Spleen (tissue), 11 donors: ENCODE measurements at regions not wholly inside any gene's neighbourhood (a gene's known extent, or its start where the extent isn't known, plus 50 kb on each side); places are given as distances from the start of the nearest gene placed in this dataset.

Experiments used
- DNase-seq: peaks from one replicate; pipeline ENCODE4 v3.0.0-alpha.2; 2020
- H3K27ac ChIP-seq, 8 donors: fragments of 200-600 bp; sonication (generic) in 7 of 8; 1 replicate in 4 of 8; 2 replicates in 4 of 8; pipeline versions ENCODE4 v1.5.0 to v1.8.0; 2016 to 2021; ENCODE audit warnings: inconsistent platforms in 4 of 8, mild to moderate bottlenecking in 4 of 8, moderate library complexity in 1 of 8
- H3K27me3 ChIP-seq, 7 donors: fragments of 200-600 bp; sonication (generic) in 6 of 7; replicated peaks in 1 of 7; 1 replicate in 4 of 7; 2 replicates in 3 of 7; pipeline versions ENCODE4 v1.5.0 to v1.8.0; 2016 to 2021; ENCODE audit warnings: inconsistent platforms in 3 of 7, mild to moderate bottlenecking in 1 of 7
- H3K36me3 ChIP-seq, 6 donors: fragments of 200-600 bp; sonication (generic) in 5 of 6; 1 replicate in 4 of 6; 2 replicates in 2 of 6; pipeline versions ENCODE4 v1.5.0 to v1.8.0; 2016 to 2021; ENCODE audit warnings: inconsistent platforms in 2 of 6
- H3K4me1 ChIP-seq, 6 donors: fragments of 200-600 bp; sonication (generic) in 5 of 6; 1 replicate in 3 of 6; 2 replicates in 3 of 6; pipeline versions ENCODE4 v1.5.0 to v1.8.0; 2016 to 2021; ENCODE audit warnings: inconsistent platforms in 3 of 6
- H3K4me3 ChIP-seq, 8 donors: fragments of 200-600 bp; sonication (generic) in 7 of 8; 1 replicate in 4 of 8; 2 replicates in 4 of 8; pipeline versions ENCODE4 v1.5.0 to v1.8.0; 2016 to 2021; ENCODE audit warnings: inconsistent platforms in 4 of 8, mild to moderate bottlenecking in 4 of 8, moderate library complexity in 2 of 8
- H3K9me3 ChIP-seq, 8 donors: fragments of 200-600 bp; sonication (generic) in 7 of 8; 1 replicate in 4 of 8; 2 replicates in 4 of 8; pipeline versions ENCODE4 v1.5.0 to v1.8.0; 2016 to 2021; ENCODE audit warnings: inconsistent platforms in 4 of 8
- POLR2A ChIP-seq, 3 donors: fragments of 450-650 bp; IDR thresholded peaks; one replicate each; pipeline ENCODE4 v1.5.1; 2017; ENCODE audit warnings: antibody characterized with exemption in 3 of 3, mild to moderate bottlenecking in 1 of 3
- POLR2AphosphoS5 ChIP-seq, 3 donors: sonication (generic); formaldehyde crosslinking; IDR thresholded peaks; one replicate each; pipeline ENCODE4 v1.5.1; 2017; ENCODE audit warnings: antibody characterized with exemption in 3 of 3
- WGBS, 5 donors: extraction: QIAGEN DNeasy Blood & Tissue Kit in 3 of 5; methylation state at CpG; one replicate each; pipeline versions ENCODE4 v1.1.5 to v1.1.7; 2013 to 2018; 5-methylcytosine and 5-hydroxymethylcytosine counted together
- intact Hi-C: fragments of 100-400 bp; cut with DNase I; formaldehyde crosslinking; loops from one replicate; pipeline ENCODE4 v1.15.0; 2023; ENCODE audit warnings: low total_unique reads
- TF ChIP-seq, protein P1 (sequence below), 11 experiments: fragments of 200-600 bp in 7 of 11; fragments of 450-650 bp in 4 of 11; sonication (generic) in 4 of 11; IDR thresholded peaks in 8 of 11; conservative IDR thresholded peaks in 3 of 11; 1 replicate in 7 of 11; 2 replicates in 4 of 11; pipeline versions ENCODE4 v1.4.0 to v1.8.0; 2016 to 2021; ENCODE audit warnings: antibody characterized with exemption in 11 of 11, inconsistent platforms in 4 of 11, mild to moderate bottlenecking in 1 of 11
- donor health status: healthy with polysubstance abuse.
- donor health status: DM: no; HTN: no; CAD: no; lungs with moderate emphysema.
- donor health status: DM: no; HTN: no; CAD: no.
- donor health status: Bipolar disorder and iron deficiency.
- donor health status: healthy.
- donor health status: DM: no; HTN: no; CAD: no.
- donor health status: DM: yes; HTN: yes; CAD: no.

DNA sequence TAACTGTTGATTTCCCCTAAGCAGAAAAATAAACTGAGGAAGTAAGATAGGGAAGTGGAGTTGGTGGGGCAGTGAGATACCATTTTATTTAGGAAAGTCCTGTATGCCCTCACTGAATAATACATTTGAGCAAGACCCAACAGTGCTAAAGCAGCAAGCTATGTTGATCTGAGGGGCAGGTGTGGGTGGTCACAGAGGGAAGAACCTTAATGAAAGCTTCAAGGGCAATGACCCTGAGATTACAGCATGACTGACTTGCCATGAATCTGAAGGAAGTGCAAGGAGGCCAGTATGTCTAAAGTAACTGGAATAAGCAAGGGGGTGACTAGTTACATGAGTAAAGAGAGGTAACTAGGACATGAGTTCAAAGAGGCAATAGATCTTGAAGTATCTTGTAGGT, 159.5 kb downstream of the CD47 start:
- intact Hi-C loops, result no loop called here
- Histone ChIP-seq H3K27me3 (peaks cover 0 to 12% (median 0%) of the 10 kb centered on the region in 7 donors), H3K4me3 (no peak overlapping the region), H3K36me3 (no peaks in the 10 kb centered on the region), H3K4me1 (peaks cover 0 to 19% (median 13%) of the 10 kb centered on the region in 6 donors), H3K9me3 (peaks cover 0 to 16% (median 8%) of the 10 kb centered on the region in 8 donors), H3K27ac (no peak overlapping the region)
- TF ChIP-seq POLR2AphosphoS5 (IDR thresholded peaks at IDR 0.05) (no peak), POLR2A (IDR thresholded peaks at IDR 0.05) (no peak)
- no peak for DNase-seq

DNA sequence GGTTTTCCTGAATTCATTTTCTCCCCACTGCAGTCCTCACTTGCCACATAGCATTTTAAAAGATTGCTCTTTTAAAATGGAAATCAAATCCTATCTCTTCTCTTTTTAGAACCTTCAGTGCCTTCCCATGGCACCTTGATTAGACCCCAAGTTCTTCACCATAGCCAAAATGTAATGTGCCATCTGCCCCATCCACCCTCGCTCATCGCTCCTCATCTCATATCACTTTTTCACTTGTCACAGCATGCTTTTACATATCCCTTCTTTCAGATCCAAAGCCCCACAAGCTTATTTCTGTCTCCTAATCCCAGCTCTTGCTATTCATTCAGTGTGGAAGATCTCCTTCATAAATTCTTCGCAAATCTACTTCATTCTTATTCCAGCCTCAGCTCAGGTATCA, 161.7 kb downstream of the CD47 start:
- DNase-seq, result no peak
- no peaks in the 10 kb centered on the region for H3K36me3 ChIP-seq
- no peak for TF ChIP-seq POLR2A (IDR thresholded peaks at IDR 0.05)
- 94 to 99% (median 97%) methylated on average over 3 of the region's 3 CpGs for WGBS, 5 donors
- intact Hi-C loops, result no loop called here
- peaks cover 0 to 12% (median 0%) of the 10 kb centered on the region in 7 donors for H3K27me3 ChIP-seq
- peaks cover 0 to 16% (median 8%) of the 10 kb centered on the region in 8 donors for H3K9me3 ChIP-seq
- no peak overlapping the region for H3K27ac ChIP-seq
- peaks cover 0 to 19% (median 13%) of the 10 kb centered on the region in 6 donors for H3K4me1 ChIP-seq
- no peak overlapping the region for H3K4me3 ChIP-seq

DNA sequence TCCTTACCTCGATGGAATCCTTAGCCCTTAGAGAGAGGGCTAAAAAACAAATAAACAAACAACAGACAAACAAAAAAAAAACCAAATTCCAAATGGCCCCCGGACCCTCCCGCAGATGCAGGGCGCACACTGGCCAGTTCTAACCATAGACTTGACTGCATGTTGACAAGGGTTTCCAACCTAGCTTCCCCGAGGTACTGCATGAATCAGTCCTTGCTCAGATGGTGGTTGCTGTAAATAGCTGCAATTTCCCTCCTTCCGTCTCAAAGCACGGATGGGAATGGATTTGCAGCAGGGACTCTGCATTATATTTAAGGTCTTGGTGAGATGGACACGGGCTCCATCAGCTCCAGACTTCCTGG, 162.8 kb downstream of the CD47 start:
- Histone ChIP-seq H3K4me1 (peaks cover 0 to 19% (median 13%) of the 10 kb centered on the region in 6 donors), H3K9me3 (peaks cover 0 to 6% (median 4%) of the 10 kb centered on the region in 8 donors), H3K4me3 (peak overlapping the region; percentile 40 to 77 (median 55)), H3K27ac (peak overlapping the region in 1 of 8 donors; percentile 40), H3K36me3 (no peaks in the 10 kb centered on the region), H3K27me3 (peaks cover 0 to 12% (median 0%) of the 10 kb centered on the region in 7 donors)
- no peak for TF ChIP-seq POLR2A (IDR thresholded peaks at IDR 0.05)
- TF ChIP-seq POLR2AphosphoS5 (IDR thresholded peaks at IDR 0.05), result no peak
- TF ChIP-seq, protein P1, sequence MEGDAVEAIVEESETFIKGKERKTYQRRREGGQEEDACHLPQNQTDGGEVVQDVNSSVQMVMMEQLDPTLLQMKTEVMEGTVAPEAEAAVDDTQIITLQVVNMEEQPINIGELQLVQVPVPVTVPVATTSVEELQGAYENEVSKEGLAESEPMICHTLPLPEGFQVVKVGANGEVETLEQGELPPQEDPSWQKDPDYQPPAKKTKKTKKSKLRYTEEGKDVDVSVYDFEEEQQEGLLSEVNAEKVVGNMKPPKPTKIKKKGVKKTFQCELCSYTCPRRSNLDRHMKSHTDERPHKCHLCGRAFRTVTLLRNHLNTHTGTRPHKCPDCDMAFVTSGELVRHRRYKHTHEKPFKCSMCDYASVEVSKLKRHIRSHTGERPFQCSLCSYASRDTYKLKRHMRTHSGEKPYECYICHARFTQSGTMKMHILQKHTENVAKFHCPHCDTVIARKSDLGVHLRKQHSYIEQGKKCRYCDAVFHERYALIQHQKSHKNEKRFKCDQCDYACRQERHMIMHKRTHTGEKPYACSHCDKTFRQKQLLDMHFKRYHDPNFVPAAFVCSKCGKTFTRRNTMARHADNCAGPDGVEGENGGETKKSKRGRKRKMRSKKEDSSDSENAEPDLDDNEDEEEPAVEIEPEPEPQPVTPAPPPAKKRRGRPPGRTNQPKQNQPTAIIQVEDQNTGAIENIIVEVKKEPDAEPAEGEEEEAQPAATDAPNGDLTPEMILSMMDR (IDR thresholded peaks at IDR 0.05 in 8 of 11, conservative IDR thresholded peaks at IDR 0.05 in 3 of 11), result no peak
- DNase-seq, result no peak
- WGBS, 5 donors, result 8 to 12% (median 11%) methylated on average over 8 of the region's 8 CpGs
- intact Hi-C loops, result no loop called here

DNA sequence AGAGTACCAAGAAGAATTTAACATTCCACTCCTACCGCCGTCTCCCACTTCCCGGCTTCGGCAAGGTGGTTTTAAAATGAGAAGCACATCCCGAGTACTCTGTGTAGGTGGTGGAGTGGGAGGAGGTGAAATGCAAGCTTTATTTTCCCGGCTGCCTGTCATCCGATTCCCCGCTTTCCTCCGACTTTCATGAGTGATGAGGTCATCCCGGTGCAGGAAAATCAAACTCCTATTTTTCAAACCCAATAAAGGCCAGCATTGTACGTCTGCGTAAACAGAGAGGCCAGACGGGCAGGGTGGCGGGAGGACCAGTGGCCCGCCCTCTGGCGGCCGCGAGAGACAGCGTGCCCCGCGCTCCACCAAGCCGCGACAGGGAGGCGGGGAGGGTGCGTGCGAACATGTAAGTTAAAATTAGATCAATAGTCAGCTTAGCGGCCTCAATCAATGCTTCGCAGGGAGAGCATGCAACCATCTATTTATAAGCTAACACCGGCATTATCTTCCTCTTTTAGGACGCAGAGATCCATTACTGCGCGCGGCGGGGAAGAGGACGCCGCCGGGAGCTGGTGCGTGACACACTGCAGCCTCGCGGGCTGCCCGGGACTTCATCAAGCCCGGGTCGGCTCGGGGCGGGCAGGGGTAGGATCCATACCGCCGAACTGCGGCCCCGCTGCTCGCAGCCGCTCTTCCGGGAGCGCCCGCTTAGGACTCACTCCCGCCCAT, 163.3 kb downstream of the CD47 start:
- Histone ChIP-seq H3K36me3 (no peaks in the 10 kb centered on the region), H3K27me3 (peaks cover 0 to 12% (median 0%) of the 10 kb centered on the region in 7 donors), H3K9me3 (peaks cover 0 to under 1% (median 0%) of the 10 kb centered on the region in 8 donors), H3K4me1 (peaks cover 0 to 19% (median 13%) of the 10 kb centered on the region in 6 donors), H3K4me3 (peak overlapping the region; percentile 40 to 77 (median 55)), H3K27ac (peak overlapping the region in 1 of 8 donors; percentile 40)
- 3 to 7% (median 3%) methylated on average over 52 to 55 of the region's 55 CpGs for WGBS, 5 donors
- TF ChIP-seq POLR2A (IDR thresholded peaks at IDR 0.05), result no peak
- TF ChIP-seq, protein P1 (IDR thresholded peaks at IDR 0.05 in 8 of 11, conservative IDR thresholded peaks at IDR 0.05 in 3 of 11), result peak; percentile 65 to 95 (median 90)
- peak; percentile 42 to 80 (median 71) for TF ChIP-seq POLR2AphosphoS5 (IDR thresholded peaks at IDR 0.05)
- intact Hi-C loops, result no loop called here
- peak; percentile 91 for DNase-seq

DNA sequence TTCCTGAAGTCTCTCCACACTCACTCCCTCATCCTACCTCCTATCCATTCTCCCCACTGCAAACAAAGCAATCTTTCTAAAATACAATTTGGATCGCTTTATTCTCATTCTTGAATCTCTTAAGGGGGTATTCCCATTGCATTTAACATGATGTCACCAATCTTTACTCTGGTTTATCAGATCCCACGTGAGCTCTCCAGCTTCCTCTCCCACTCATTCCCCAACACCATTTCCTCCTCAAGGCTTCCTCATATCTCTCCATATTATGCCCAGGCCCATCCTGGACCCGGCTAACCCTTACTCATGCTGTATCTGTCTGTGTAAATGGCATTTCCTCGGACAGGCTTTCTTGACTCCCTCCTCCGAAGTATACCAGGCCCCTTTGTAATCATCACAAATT, 165.0 kb downstream of the CD47 start:
- H3K9me3 ChIP-seq, result no peaks in the 10 kb centered on the region
- H3K4me1 ChIP-seq, result peaks cover 0 to 19% (median 13%) of the 10 kb centered on the region in 6 donors
- intact Hi-C loops, result no loop called here
- no peak for DNase-seq
- WGBS, 5 donors, result 86 to 98% (median 88%) methylated on average over 5 of the region's 5 CpGs
- no peak overlapping the region for H3K4me3 ChIP-seq
- TF ChIP-seq POLR2AphosphoS5 (IDR thresholded peaks at IDR 0.05), result no peak
- TF ChIP-seq POLR2A (IDR thresholded peaks at IDR 0.05), result no peak
- TF ChIP-seq, protein P1 (IDR thresholded peaks at IDR 0.05 in 8 of 11, conservative IDR thresholded peaks at IDR 0.05 in 3 of 11), result no peak
- no peak overlapping the region for H3K27ac ChIP-seq
- peaks cover 0 to 12% (median 0%) of the 10 kb centered on the region in 7 donors for H3K27me3 ChIP-seq
- no peaks in the 10 kb centered on the region for H3K36me3 ChIP-seq
